A549 (cell line): ENCODE measurements at regions not wholly inside any gene's neighbourhood (a gene's known extent, or its start where the extent isn't known, plus 50 kb on each side); places are given as distances from the start of the nearest gene placed in this dataset.

Experiments used
- ATAC-seq, 2 experiments: fragments of 200-7000 bp in 1 of 2; fragments of >200 bp in 1 of 2; cut with Nextera tagmentation in 1 of 2; cut with Tn5 transposase in 1 of 2; 3 replicates each; pipeline versions ENCODE4 v1.8.0 to v1.9.1; 2018 to 2020; ENCODE audit warnings: mild to moderate bottlenecking in 1 of 2, moderate library complexity in 1 of 2
- CTCF ChIA-PET: fragments of 300-600 bp; sonication (Branson Sonifier 250); formaldehyde crosslinking; extraction: SDS; loops from one replicate; lab custom pipeline; 2021; ENCODE audit warnings: antibody characterized with exemption, inconsistent platforms; lab: Yijun Ruan, JAX
- POLR2A ChIA-PET: fragments of 350-600 bp; formaldehyde crosslinking; extraction: SDS; loops from one replicate; lab custom pipeline; 2021; ENCODE audit warnings: antibody characterized with exemption, inconsistent platforms; lab: Yijun Ruan, JAX
- DNase-seq, 2 experiments: peaks; one replicate each; pipeline versions ENCODE4 v3.0.0 to v3.0.0-alpha.2; 2011 to 2016; ENCODE audit warnings: low read depth in 1 of 2, low spot score in 1 of 2
- FAIRE-seq: peaks from 2 replicates; lab custom pipeline; 2011; peaks lifted over from hg19 to GRCh38; lab: Jason Lieb, UNC
- H3K27ac ChIP-seq, 2 experiments: fragments of >200 bp; sonication (Bioruptor Twin); formaldehyde crosslinking; 3 replicates each; pipeline ENCODE4 v1.5.1; 2016 to 2017
- H3K4me1 ChIP-seq: fragments of >200 bp; sonication (Bioruptor Twin); formaldehyde crosslinking; 3 replicates; pipeline ENCODE4 v1.6.1; 2016
- H3K4me2 ChIP-seq: fragments of >200 bp; sonication (Bioruptor Twin); formaldehyde crosslinking; 3 replicates; pipeline ENCODE4 v1.6.1; 2016
- H3K4me3 ChIP-seq: fragments of >200 bp; sonication (Bioruptor Twin); formaldehyde crosslinking; 3 replicates; pipeline ENCODE4 v1.5.1; 2016
- H3K9me3 ChIP-seq: fragments of >200 bp; sonication (Bioruptor Twin); formaldehyde crosslinking; 3 replicates; pipeline ENCODE4 v1.6.1; 2016
- CBX2 ChIP-seq: fragments of 200-600 bp; sonication (generic); IDR thresholded peaks from 2 replicates; pipeline ENCODE4 v1.6.1; 2016; ENCODE audit warnings: low read depth, mild to moderate bottlenecking, borderline replicate concordance
- CEBPB ChIP-seq, 2 experiments: fragments of >200 bp in 1 of 2; sonication (Bioruptor Twin) in 1 of 2; formaldehyde crosslinking in 1 of 2; IDR thresholded peaks; 2 replicates each; pipeline ENCODE4 v1.6.1; 2012 to 2016
- CHD2 ChIP-seq: fragments of 150-350 bp; IDR thresholded peaks from 2 replicates; pipeline ENCODE4 v1.6.1; 2014; ENCODE audit warnings: low read length; ENCODE audit not compliant: partially characterized antibody
- EHMT2 ChIP-seq: fragments of 200-600 bp; sonication (generic); IDR thresholded peaks from 2 replicates; pipeline ENCODE4 v1.6.1; 2016; ENCODE audit warnings: antibody characterized with exemption, low read depth, mild to moderate bottlenecking, moderate library complexity
- FOSB ChIP-seq: fragments of 250-450 bp; sonication (Bioruptor Pico); IDR thresholded peaks from 2 replicates; pipeline ENCODE4 v1.5.0; 2020; ENCODE audit warnings: mild to moderate bottlenecking, moderate library complexity
- FOSL2 ChIP-seq, 2 experiments: fragments of 450-650 bp in 1 of 2; fragments of >200 bp in 1 of 2; sonication (Bioruptor Twin) in 1 of 2; formaldehyde crosslinking; IDR thresholded peaks; 2 replicates each; pipeline versions ENCODE4 v1.5.0 to v1.6.1; 2016 to 2020; ENCODE audit warnings: mild to moderate bottlenecking in 1 of 2, moderate library complexity in 1 of 2
- HOXB13 ChIP-seq: fragments of 250-450 bp; sonication (Bioruptor Pico); IDR thresholded peaks from 2 replicates; pipeline ENCODE4 v1.5.0; 2020; ENCODE audit warnings: low read depth, mild to moderate bottlenecking, moderate library complexity
- KDM5A ChIP-seq: fragments of 200-600 bp; sonication (generic); IDR thresholded peaks from 2 replicates; pipeline ENCODE4 v1.6.1; 2016; ENCODE audit warnings: antibody characterized with exemption, mild to moderate bottlenecking
- MAFK ChIP-seq: fragments of 450-650 bp; IDR thresholded peaks from 2 replicates; pipeline ENCODE4 v1.6.1; 2014; ENCODE audit not compliant: partially characterized antibody
- NFE2L2 ChIP-seq: fragments of 150-350 bp; conservative IDR thresholded peaks from 2 replicates; pipeline ENCODE4 v1.6.1; 2014; ENCODE audit warnings: low read length
- NPAS2 ChIP-seq: fragments of 250-450 bp; sonication (Bioruptor Pico); IDR thresholded peaks from 2 replicates; pipeline ENCODE4 v1.8.0; 2022; ENCODE audit warnings: mild to moderate bottlenecking, moderate library complexity, borderline replicate concordance
- POLR2AphosphoS2 ChIP-seq: conservative IDR thresholded peaks from 2 replicates; pipeline ENCODE4 v1.6.1; 2012; ENCODE audit warnings: low read length, improper control_type of control experiment, inconsistent platforms
- RFX5 ChIP-seq: fragments of 450-650 bp; IDR thresholded peaks from 2 replicates; pipeline ENCODE4 v1.7.1; 2014; ENCODE audit warnings: antibody characterized with exemption, mild to moderate bottlenecking, moderate library complexity
- SMC3 ChIP-seq: fragments of >200 bp; sonication (Bioruptor Twin); formaldehyde crosslinking; IDR thresholded peaks from 3 replicates; pipeline ENCODE4 v1.6.1; 2018; ENCODE audit warnings: inconsistent platforms
- TFCP2L1 ChIP-seq: fragments of 250-450 bp; sonication (Bioruptor Pico); IDR thresholded peaks from 2 replicates; pipeline ENCODE4 v1.5.0; 2021; ENCODE audit warnings: mild to moderate bottlenecking
- ZC3H11A ChIP-seq: fragments of 450-650 bp; IDR thresholded peaks from 2 replicates; pipeline ENCODE4 v1.6.1; 2014; ENCODE audit warnings: antibody characterized with exemption, mild to moderate bottlenecking
- ZFP36 ChIP-seq: fragments of 450-650 bp; IDR thresholded peaks from 2 replicates; pipeline ENCODE4 v1.6.1; 2014; ENCODE audit warnings: borderline replicate concordance; ENCODE audit not compliant: partially characterized antibody
- WGBS: methylation state at CpG from one replicate; pipeline ENCODE4 v1.1.6; 2017; ENCODE audit errors: missing lambda C conversion rate; 5-methylcytosine and 5-hydroxymethylcytosine counted together
- TF ChIP-seq, protein P1 (sequence below): fragments of 200-600 bp; sonication (generic); IDR thresholded peaks from 2 replicates; pipeline ENCODE4 v1.6.1; 2016; ENCODE audit warnings: antibody characterized with exemption, mild to moderate bottlenecking, moderate library complexity
- TF ChIP-seq, protein P2 (sequence below): IDR thresholded peaks from 2 replicates; pipeline ENCODE4 v1.6.1; 2012
- TF ChIP-seq, protein P3 (sequence below): fragments of 450-650 bp; IDR thresholded peaks from 2 replicates; pipeline ENCODE4 v1.6.1; 2014; ENCODE audit warnings: antibody characterized with exemption
- TF ChIP-seq, protein P4 (sequence below): fragments of 150-350 bp; IDR thresholded peaks from 2 replicates; pipeline ENCODE4 v1.6.1; 2014; ENCODE audit warnings: low read depth, mild to moderate bottlenecking, low read length

DNA sequence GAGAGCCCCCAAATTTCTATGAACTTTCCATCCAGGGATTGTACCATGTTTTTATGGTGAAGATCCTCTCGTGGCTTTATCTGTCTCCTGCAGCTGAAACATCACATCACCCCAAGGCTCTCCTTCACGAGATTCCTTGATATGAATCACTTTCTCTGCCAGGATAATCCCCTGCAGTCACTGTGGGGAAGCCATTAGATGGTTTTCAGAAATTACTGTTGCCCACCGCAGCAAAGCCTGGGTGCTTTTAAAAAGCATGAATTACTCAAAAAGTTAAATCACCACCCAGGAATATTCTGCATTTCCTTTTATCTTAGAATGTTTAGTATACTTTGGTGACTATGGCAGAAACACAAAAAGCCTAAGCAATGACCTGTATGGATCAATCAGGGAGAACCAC lies 428.4 kb upstream of the SLC14A2 start:
- no peak for ATAC-seq
- CTCF ChIA-PET = no interaction called here
- TF ChIP-seq POLR2AphosphoS2 (no peak), ZFP36 (no peak), CBX2 (no peak), RFX5 (no peak), CEBPB (IDR thresholded peaks at IDR 0.05) (no peak)
- TF ChIP-seq, protein P1, sequence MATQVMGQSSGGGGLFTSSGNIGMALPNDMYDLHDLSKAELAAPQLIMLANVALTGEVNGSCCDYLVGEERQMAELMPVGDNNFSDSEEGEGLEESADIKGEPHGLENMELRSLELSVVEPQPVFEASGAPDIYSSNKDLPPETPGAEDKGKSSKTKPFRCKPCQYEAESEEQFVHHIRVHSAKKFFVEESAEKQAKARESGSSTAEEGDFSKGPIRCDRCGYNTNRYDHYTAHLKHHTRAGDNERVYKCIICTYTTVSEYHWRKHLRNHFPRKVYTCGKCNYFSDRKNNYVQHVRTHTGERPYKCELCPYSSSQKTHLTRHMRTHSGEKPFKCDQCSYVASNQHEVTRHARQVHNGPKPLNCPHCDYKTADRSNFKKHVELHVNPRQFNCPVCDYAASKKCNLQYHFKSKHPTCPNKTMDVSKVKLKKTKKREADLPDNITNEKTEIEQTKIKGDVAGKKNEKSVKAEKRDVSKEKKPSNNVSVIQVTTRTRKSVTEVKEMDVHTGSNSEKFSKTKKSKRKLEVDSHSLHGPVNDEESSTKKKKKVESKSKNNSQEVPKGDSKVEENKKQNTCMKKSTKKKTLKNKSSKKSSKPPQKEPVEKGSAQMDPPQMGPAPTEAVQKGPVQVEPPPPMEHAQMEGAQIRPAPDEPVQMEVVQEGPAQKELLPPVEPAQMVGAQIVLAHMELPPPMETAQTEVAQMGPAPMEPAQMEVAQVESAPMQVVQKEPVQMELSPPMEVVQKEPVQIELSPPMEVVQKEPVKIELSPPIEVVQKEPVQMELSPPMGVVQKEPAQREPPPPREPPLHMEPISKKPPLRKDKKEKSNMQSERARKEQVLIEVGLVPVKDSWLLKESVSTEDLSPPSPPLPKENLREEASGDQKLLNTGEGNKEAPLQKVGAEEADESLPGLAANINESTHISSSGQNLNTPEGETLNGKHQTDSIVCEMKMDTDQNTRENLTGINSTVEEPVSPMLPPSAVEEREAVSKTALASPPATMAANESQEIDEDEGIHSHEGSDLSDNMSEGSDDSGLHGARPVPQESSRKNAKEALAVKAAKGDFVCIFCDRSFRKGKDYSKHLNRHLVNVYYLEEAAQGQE = no peak
- TF ChIP-seq, all 56 proteins: peak for 0
- Histone ChIP-seq H3K4me1 (no peaks in the 10 kb centered on the region), H3K9me3 (no peaks in the 10 kb centered on the region), H3K4me2 (no peak overlapping the region), H3K27ac (no peak overlapping the region), H3K4me3 (no peak overlapping the region)
- 33% methylated on average over 3 of the region's 3 CpGs for WGBS
- POLR2A ChIA-PET = no interaction called here
- FAIRE-seq (no peak), DNase-seq (no peak)

GRCh38 chr18:45191795-45192194 lies 423.5 kb upstream of the SLC14A2 start:
- no peak for TF ChIP-seq FOSL2 (IDR thresholded peaks at IDR 0.05)
- TF ChIP-seq FOSL2 (CRISPR knock-in tag; IDR thresholded peaks at IDR 0.05) = no peak
- no peak for TF ChIP-seq NFE2L2
- WGBS = 75% methylated on average over 1 of the region's 1 CpG

DNA sequence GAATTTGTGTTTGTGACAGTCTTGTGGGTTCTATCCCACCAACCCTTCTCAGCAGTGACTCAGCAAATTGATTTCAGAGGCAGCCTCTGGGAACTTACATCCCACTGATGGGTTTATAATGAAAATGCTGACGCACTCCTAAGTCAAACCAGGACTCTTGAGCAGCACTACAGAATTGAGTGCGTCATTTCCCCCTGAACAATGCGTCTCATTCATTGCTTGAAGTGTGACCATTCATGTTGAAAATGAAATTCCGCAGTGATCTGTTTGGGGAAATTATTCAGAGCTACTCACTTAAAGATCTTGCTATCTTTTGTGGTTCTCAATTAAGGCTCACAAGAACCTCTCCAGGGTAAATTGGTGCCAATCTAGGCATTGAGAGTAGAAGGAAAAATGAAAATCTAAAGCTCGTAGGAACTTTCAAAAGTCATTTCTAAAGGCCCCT lies 417.7 kb upstream of the SLC14A2 start:
- no peak for ATAC-seq
- POLR2A ChIA-PET = no interaction called here

More at GRCh38 chr18:45191795-45192194, 423.5 kb upstream of the SLC14A2 start:
- Histone ChIP-seq H3K9me3 (no peaks in the 10 kb centered on the region), H3K4me1 (no peaks in the 10 kb centered on the region), H3K4me2 (no peak overlapping the region), H3K27ac (no peak overlapping the region), H3K4me3 (no peak overlapping the region)
- DNase-seq (no peak), ATAC-seq (no peak), FAIRE-seq (no peak)
- ChIA-PET POLR2A (no interaction called here), CTCF (no interaction called here)

GRCh38 chr18:45198526-45198925 lies 416.8 kb upstream of the SLC14A2 start:
- FAIRE-seq = no peak
- ChIA-PET CTCF (no interaction called here), POLR2A (no interaction called here)
- Histone ChIP-seq H3K27ac (no peak overlapping the region), H3K4me2 (no peak overlapping the region), H3K4me1 (no peaks in the 10 kb centered on the region), H3K4me3 (no peak overlapping the region), H3K9me3 (no peaks in the 10 kb centered on the region)
- no peak for ATAC-seq
- no peak for DNase-seq
- TF ChIP-seq CHD2 (no peak), FOSB (CRISPR knock-in tag) (no peak), KDM5A (no peak), NPAS2 (no peak), HOXB13 (CRISPR knock-in tag) (no peak), SMC3 (no peak), TFCP2L1 (CRISPR knock-in tag) (no peak), ZC3H11A (no peak), FOSL2 (IDR thresholded peaks at IDR 0.05) (no peak), FOSL2 (CRISPR knock-in tag; IDR thresholded peaks at IDR 0.05) (no peak), EHMT2 (no peak)
- TF ChIP-seq, protein P2, sequence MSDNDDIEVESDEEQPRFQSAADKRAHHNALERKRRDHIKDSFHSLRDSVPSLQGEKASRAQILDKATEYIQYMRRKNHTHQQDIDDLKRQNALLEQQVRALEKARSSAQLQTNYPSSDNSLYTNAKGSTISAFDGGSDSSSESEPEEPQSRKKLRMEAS = no peak
- TF ChIP-seq, protein P3, sequence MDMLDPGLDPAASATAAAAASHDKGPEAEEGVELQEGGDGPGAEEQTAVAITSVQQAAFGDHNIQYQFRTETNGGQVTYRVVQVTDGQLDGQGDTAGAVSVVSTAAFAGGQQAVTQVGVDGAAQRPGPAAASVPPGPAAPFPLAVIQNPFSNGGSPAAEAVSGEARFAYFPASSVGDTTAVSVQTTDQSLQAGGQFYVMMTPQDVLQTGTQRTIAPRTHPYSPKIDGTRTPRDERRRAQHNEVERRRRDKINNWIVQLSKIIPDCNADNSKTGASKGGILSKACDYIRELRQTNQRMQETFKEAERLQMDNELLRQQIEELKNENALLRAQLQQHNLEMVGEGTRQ = no peak
- TF ChIP-seq, protein P4, sequence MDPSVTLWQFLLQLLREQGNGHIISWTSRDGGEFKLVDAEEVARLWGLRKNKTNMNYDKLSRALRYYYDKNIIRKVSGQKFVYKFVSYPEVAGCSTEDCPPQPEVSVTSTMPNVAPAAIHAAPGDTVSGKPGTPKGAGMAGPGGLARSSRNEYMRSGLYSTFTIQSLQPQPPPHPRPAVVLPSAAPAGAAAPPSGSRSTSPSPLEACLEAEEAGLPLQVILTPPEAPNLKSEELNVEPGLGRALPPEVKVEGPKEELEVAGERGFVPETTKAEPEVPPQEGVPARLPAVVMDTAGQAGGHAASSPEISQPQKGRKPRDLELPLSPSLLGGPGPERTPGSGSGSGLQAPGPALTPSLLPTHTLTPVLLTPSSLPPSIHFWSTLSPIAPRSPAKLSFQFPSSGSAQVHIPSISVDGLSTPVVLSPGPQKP = no peak
- TF ChIP-seq, protein P1 = no peak

More for the DNA sequence above, 417.7 kb upstream of the SLC14A2 start:
- peak; percentile 63 for TF ChIP-seq MAFK
- TF ChIP-seq NFE2L2 = peak; percentile 54
- no peak for TF ChIP-seq POLR2AphosphoS2
- Histone ChIP-seq H3K27ac (no peak overlapping the region), H3K4me1 (no peaks in the 10 kb centered on the region), H3K4me3 (no peak overlapping the region), H3K4me2 (no peak overlapping the region), H3K9me3 (no peaks in the 10 kb centered on the region)
- WGBS = 82% methylated on average over 5 of the region's 5 CpGs
- CTCF ChIA-PET = interaction anchor here (1.0 kb wide), 1 partner anchor 16 kb away, joined by 4 read pairs; no protein-coding TSS in a partner anchor
- no peak for FAIRE-seq
- DNase-seq = peak in 1 of 2 experiments; percentile 1
